ENCODE measurements at regions not wholly inside any gene's neighbourhood (a gene's known extent, or its start where the extent isn't known, plus 50 kb on each side); places are given as distances from the start of the nearest gene placed in this dataset.
A peak's percentile ranks its signal among the peaks of the same experiment; 100 is the strongest.

GRCh38 chr2:161085149-161085548, 75.1 kb upstream of the TANK start:
- DNase-seq: peak; percentile 5

- no peak for DNase-seq
Measured at GRCh38 chr2:161088658-161089350, 71.4 kb upstream of the TANK start.

- DNase-seq: peak; percentile 45
Measured at GRCh38 chr2:161090411-161090810, 69.8 kb upstream of the TANK start.

GRCh38 chr2:161095314-161095713, 64.9 kb upstream of the TANK start:
- DNase-seq: no peak

GRCh38 chr2:161096336-161096735, 63.9 kb upstream of the TANK start:
- DNase-seq: no peak

- no peak for DNase-seq
Measured at GRCh38 chr2:161097157-161097556, 63.1 kb upstream of the TANK start.

- DNase-seq: no peak
Measured at GRCh38 chr2:161100211-161100895, 59.9 kb upstream of the TANK start.

- no peak for DNase-seq
Measured at GRCh38 chr2:161101406-161101805, 58.8 kb upstream of the TANK start.

GRCh38 chr2:161102770-161103450, 57.3 kb upstream of the TANK start:
- DNase-seq: no peak

GRCh38 chr2:161103451-161103831, 56.8 kb upstream of the TANK start:
- no peak for DNase-seq

- DNase-seq: no peak
Measured at GRCh38 chr2:161104054-161104553, 56.1 kb upstream of the TANK start.

- no peak for DNase-seq
Measured at GRCh38 chr2:161107265-161107664, 53.0 kb upstream of the TANK start.

All from hematopoietic multipotent progenitor cell treated with erythropoietin and hydrocortisone succinate and interleukin-3 and kit ligand, for 6 days (in vitro differentiated cells).